HEK293T (cell line): ENCODE measurements at regions not wholly inside any gene's neighbourhood (a gene's known extent, or its start where the extent isn't known, plus 50 kb on each side); places are given as distances from the start of the nearest gene placed in this dataset.

Experiments
- CTCF ChIA-PET: fragments of 350-600 bp; formaldehyde crosslinking; extraction: SDS; loops from one replicate; lab custom pipeline; 2021; ENCODE audit warnings: antibody characterized with exemption, inconsistent platforms; lab: Yijun Ruan, JAX
- POLR2A ChIA-PET: fragments of 350-600 bp; formaldehyde crosslinking; extraction: SDS; loops from one replicate; lab custom pipeline; 2020; ENCODE audit warnings: antibody characterized with exemption, inconsistent platforms; lab: Yijun Ruan, JAX
- DNase-seq: peaks from one replicate; pipeline ENCODE4 v3.0.0; 2012; ENCODE audit warnings: mixed read lengths; ENCODE audit errors: extremely low spot score
- ARNT ChIP-seq: fragments of 450-650 bp; IDR thresholded peaks from 2 replicates; pipeline ENCODE4 v1.6.1; 2017; ENCODE audit warnings: mild to moderate bottlenecking
- BHLHE40 ChIP-seq: fragments of 450-650 bp; IDR thresholded peaks from 2 replicates; pipeline ENCODE4 v1.6.1; 2016; ENCODE audit warnings: mild to moderate bottlenecking, moderate library complexity, borderline replicate concordance
- CTBP1 ChIP-seq: fragments of 450-650 bp; IDR thresholded peaks from 2 replicates; pipeline ENCODE4 v1.6.1; 2016; ENCODE audit warnings: borderline replicate concordance
- ELF4 ChIP-seq: fragments of 450-650 bp; IDR thresholded peaks from 2 replicates; pipeline ENCODE4 v1.6.1; 2017; ENCODE audit warnings: antibody characterized with exemption
- FOXA1 ChIP-seq: fragments of 450-650 bp; IDR thresholded peaks from 2 replicates; pipeline ENCODE4 v1.6.1; 2016; ENCODE audit warnings: mild to moderate bottlenecking
- FOXK2 ChIP-seq: fragments of 450-650 bp; IDR thresholded peaks from 2 replicates; pipeline ENCODE4 v1.6.1; 2016; ENCODE audit warnings: mild to moderate bottlenecking
- FOXM1 ChIP-seq: fragments of 450-650 bp; IDR thresholded peaks from 2 replicates; pipeline ENCODE4 v1.6.1; 2017; ENCODE audit warnings: mild to moderate bottlenecking, borderline replicate concordance
- HDGF ChIP-seq: fragments of 450-650 bp; IDR thresholded peaks from 2 replicates; pipeline ENCODE4 v1.6.1; 2017; ENCODE audit warnings: antibody characterized with exemption, borderline replicate concordance
- L3MBTL2 ChIP-seq: fragments of 450-650 bp; conservative IDR thresholded peaks from 2 replicates; pipeline ENCODE4 v1.6.1; 2016; ENCODE audit warnings: mild to moderate bottlenecking
- LEF1 ChIP-seq: fragments of 450-650 bp; IDR thresholded peaks from 2 replicates; pipeline ENCODE4 v1.6.1; 2017; ENCODE audit warnings: mild to moderate bottlenecking, borderline replicate concordance
- NFRKB ChIP-seq: fragments of 450-650 bp; IDR thresholded peaks from 2 replicates; pipeline ENCODE4 v1.6.1; 2016; ENCODE audit warnings: mild to moderate bottlenecking, moderate library complexity
- PKNOX1 ChIP-seq: fragments of 450-650 bp; IDR thresholded peaks from 2 replicates; pipeline ENCODE4 v1.6.1; 2016
- SP1 ChIP-seq: fragments of 450-650 bp; IDR thresholded peaks from 2 replicates; pipeline ENCODE4 v1.6.1; 2017
- SUZ12 ChIP-seq: fragments of 450-650 bp; IDR thresholded peaks from 2 replicates; pipeline ENCODE4 v1.6.1; 2016; ENCODE audit warnings: mild to moderate bottlenecking
- TARDBP ChIP-seq: fragments of 450-650 bp; IDR thresholded peaks from 2 replicates; pipeline ENCODE4 v1.6.1; 2016
- ZNF384 ChIP-seq: fragments of 450-650 bp; IDR thresholded peaks from 2 replicates; pipeline ENCODE4 v1.6.1; 2016

GRCh38 chr11:106275151-106275550 lies 197.7 kb downstream of the AASDHPPT start:
- ChIA-PET POLR2A (no interaction called here), CTCF (no interaction called here)
- TF ChIP-seq PKNOX1 (no peak), LEF1 (no peak), SUZ12 (no peak), FOXM1 (no peak), FOXK2 (no peak), TARDBP (no peak), NFRKB (no peak), BHLHE40 (no peak), ELF4 (no peak), HDGF (no peak), SP1 (no peak), L3MBTL2 (no peak), CTBP1 (no peak), FOXA1 (no peak), ARNT (no peak), ZNF384 (no peak)
- no peak for DNase-seq

DNA sequence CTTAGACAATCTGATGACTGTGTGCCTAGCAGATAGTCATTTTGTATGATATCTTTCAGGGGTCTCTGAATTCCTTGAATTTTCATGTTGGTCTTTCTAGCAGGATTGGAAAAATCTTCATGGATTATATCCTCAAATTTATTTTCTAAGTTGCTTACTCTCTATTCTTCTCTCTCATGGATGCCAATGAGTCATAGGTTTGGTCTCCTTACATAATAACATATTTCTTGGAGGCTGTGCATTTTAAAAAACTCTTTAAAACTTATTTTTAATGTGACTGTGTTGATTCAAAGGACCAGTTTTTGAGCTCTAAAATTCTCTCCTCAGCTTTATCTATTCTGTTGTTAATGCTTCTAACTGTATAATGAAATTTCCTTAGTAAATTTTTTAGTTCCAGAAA lies 198.7 kb downstream of the AASDHPPT start:
- DNase-seq, result no peak
- POLR2A ChIA-PET, result no interaction called here
- TF ChIP-seq PKNOX1, result no peak
- no peak for TF ChIP-seq ARNT
- TF ChIP-seq LEF1, result no peak
- no peak for TF ChIP-seq HDGF
- no peak for TF ChIP-seq TARDBP
- no peak for TF ChIP-seq SP1
- no peak for TF ChIP-seq ELF4
- no peak for TF ChIP-seq CTBP1
- TF ChIP-seq ZNF384, result no peak
- TF ChIP-seq BHLHE40, result no peak
- no peak for TF ChIP-seq FOXK2
- TF ChIP-seq FOXM1, result no peak
- no peak for TF ChIP-seq SUZ12
- TF ChIP-seq FOXA1, result no peak
- no peak for TF ChIP-seq L3MBTL2
- no peak for TF ChIP-seq NFRKB
- CTCF ChIA-PET, result no interaction called here

DNA sequence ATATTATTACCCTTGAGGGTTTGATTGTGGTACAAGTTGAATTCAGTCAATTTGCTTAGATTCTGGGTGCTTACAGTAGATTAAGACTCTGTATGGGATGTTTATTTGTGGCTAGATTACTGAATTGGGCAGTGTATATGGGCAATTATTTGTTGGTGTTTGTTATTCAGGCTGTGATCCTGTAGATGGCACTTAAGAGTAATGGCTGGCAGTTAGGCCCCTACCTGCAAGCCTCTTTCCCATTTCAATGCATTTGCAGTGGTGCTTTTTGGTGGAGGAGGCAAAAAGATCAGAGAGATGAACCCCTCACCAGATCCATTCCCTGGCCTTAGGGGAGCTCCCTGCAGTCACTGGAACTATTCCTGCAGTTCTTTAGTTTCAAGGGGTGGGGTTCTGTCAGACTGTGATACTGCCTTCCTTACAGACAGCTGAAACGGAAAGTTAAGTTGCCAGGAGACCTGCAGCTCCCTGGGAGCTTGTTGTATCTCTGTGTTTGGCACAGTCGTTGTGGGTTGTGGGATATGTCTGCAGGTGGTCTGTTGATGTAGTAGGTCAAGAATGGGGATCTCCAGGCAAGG lies 199.5 kb downstream of the AASDHPPT start:
- POLR2A ChIA-PET, result no interaction called here
- CTCF ChIA-PET, result no interaction called here
- DNase-seq, result no peak
- TF ChIP-seq FOXA1, result no peak
- TF ChIP-seq NFRKB, result no peak
- no peak for TF ChIP-seq ELF4
- TF ChIP-seq HDGF, result no peak
- no peak for TF ChIP-seq PKNOX1
- TF ChIP-seq L3MBTL2, result no peak
- TF ChIP-seq ARNT, result no peak
- no peak for TF ChIP-seq SUZ12
- no peak for TF ChIP-seq FOXM1

DNA sequence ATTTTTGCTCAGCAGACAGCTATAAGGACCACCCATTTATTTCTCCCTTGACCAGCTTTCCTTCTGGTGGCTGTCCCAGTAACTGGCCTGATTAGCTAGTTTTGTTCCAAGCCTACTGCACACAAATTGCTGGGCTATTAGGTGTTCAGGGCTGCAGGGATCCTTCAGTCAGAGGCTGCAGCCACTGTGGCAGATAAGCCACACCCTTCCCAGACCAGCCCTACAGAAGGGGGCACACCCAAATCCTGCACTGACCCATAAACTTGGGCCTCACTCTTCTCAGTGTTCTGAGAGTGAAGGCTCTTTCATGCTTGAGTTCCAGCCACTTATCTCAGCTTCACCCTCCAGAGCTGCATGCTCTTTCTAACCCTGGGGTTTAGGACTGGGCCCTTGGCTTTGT lies 200.0 kb downstream of the AASDHPPT start:
- TF ChIP-seq FOXA1, result no peak
- POLR2A ChIA-PET, result no interaction called here
- CTCF ChIA-PET, result no interaction called here
- DNase-seq, result no peak

DNA sequence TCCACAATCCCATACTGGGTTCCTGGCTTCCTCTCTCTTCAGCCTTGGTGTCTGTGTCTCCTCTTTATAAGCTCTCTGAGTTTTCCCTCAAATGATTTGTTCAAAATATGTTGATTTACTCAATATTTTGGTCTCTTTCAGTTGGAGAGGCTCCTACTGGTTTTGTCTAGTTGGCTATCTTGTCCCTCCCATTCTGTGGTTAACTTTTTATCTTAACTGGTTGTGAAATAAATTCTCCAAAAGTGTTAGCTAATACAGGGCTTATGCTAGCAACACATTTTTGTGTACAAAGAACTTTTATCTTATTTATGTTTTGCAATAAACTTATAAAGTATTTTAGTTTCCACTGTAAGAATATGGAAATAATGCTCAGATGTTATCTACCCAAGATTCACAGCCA lies 200.9 kb downstream of the AASDHPPT start:
- DNase-seq, result no peak
- TF ChIP-seq BHLHE40 (no peak), CTBP1 (no peak), ARNT (no peak), NFRKB (no peak), FOXA1 (no peak), TARDBP (no peak), SP1 (no peak), L3MBTL2 (no peak), ELF4 (no peak), PKNOX1 (no peak), SUZ12 (no peak), FOXK2 (no peak), LEF1 (no peak), ZNF384 (no peak), FOXM1 (no peak)
- ChIA-PET POLR2A (no interaction called here), CTCF (no interaction called here)

GRCh38 chr11:106280036-106280435 lies 202.6 kb downstream of the AASDHPPT start:
- POLR2A ChIA-PET, result no interaction called here
- CTCF ChIA-PET, result no interaction called here
- TF ChIP-seq SP1, result no peak
- TF ChIP-seq FOXM1, result no peak
- TF ChIP-seq SUZ12, result no peak
- no peak for TF ChIP-seq FOXK2
- TF ChIP-seq HDGF, result no peak
- no peak for TF ChIP-seq TARDBP
- no peak for TF ChIP-seq FOXA1
- no peak for TF ChIP-seq PKNOX1
- no peak for TF ChIP-seq ELF4
- TF ChIP-seq CTBP1, result no peak
- no peak for TF ChIP-seq L3MBTL2
- no peak for DNase-seq
